SK-N-SH (cell line): ENCODE measurements at regions not wholly inside any gene's neighbourhood (a gene's known extent, or its start where the extent isn't known, plus 50 kb on each side); places are given as distances from the start of the nearest gene placed in this dataset.

Experiments
- CTCF ChIA-PET: fragments of 300-600, 350-600 bp; formaldehyde crosslinking; extraction: SDS; loops from one replicate; lab custom pipeline; 2021; lab: Yijun Ruan, JAX
- POLR2A ChIA-PET: fragments of 350-600 bp; sonication (Branson Sonifier 250); formaldehyde crosslinking; extraction: SDS; loops from one replicate; lab custom pipeline; 2020; ENCODE audit warnings: antibody characterized with exemption, inconsistent platforms; lab: Yijun Ruan, JAX
- DNase-seq: peaks from one replicate; pipeline ENCODE4 v3.0.0; 2012
- H2AFZ ChIP-seq: fragments of 200-600 bp; sonication (generic); 2 replicates; pipeline ENCODE4 v1.8.1; 2016; ENCODE audit warnings: antibody characterized with exemption, mild to moderate bottlenecking, low read depth
- H3F3A ChIP-seq: fragments of 200-600 bp; sonication (generic); replicated peaks from 2 replicates; pipeline ENCODE3; 2016; ENCODE audit warnings: antibody characterized with exemption, mild to moderate bottlenecking; ENCODE audit not compliant: insufficient read depth
- H3K27ac ChIP-seq, 2 experiments: fragments of 200-500 bp in 1 of 2; fragments of 200-600 bp in 1 of 2; sonication (Bioruptor generic) in 1 of 2; sonication (generic), shearing (Covaris generic) in 1 of 2; 2 replicates each; pipeline versions ENCODE4 v1.5.1 to v1.6.1; 2014 to 2016; ENCODE audit warnings: low read depth in 2 of 2, inconsistent platforms in 1 of 2, low read length in 1 of 2, mild to moderate bottlenecking in 1 of 2, mixed read lengths in 1 of 2
- H3K27me3 ChIP-seq: fragments of 200-600 bp; sonication (generic), shearing (Covaris generic); 2 replicates; pipeline ENCODE4 v1.6.1; 2016; ENCODE audit warnings: mixed run types; ENCODE audit not compliant: insufficient read depth
- H3K36me3 ChIP-seq, 2 experiments: fragments of 200-500 bp in 1 of 2; fragments of 200-600 bp in 1 of 2; sonication (Bioruptor generic) in 1 of 2; sonication (generic) in 1 of 2; replicated peaks in 1 of 2; 2 replicates each; pipeline versions ENCODE3 to v1.5.1; 2014 to 2016; ENCODE audit warnings: low read length in 1 of 2, mild to moderate bottlenecking in 1 of 2; ENCODE audit not compliant: insufficient read depth in 2 of 2, control insufficient read depth in 1 of 2
- H3K4me1 ChIP-seq, 2 experiments: fragments of 200-500 bp in 1 of 2; fragments of 200-600 bp in 1 of 2; sonication (Bioruptor generic) in 1 of 2; sonication (generic), shearing (Covaris generic) in 1 of 2; 2 replicates each; pipeline versions ENCODE4 v1.5.1 to v1.6.1; 2014 to 2016; ENCODE audit warnings: low read depth in 1 of 2, low read length in 1 of 2, mixed run types in 1 of 2; ENCODE audit not compliant: insufficient read depth in 2 of 2, control insufficient read depth in 1 of 2
- H3K4me2 ChIP-seq: fragments of 200-600 bp; sonication (generic), shearing (Covaris generic); 2 replicates; pipeline ENCODE4 v1.6.1; 2017; ENCODE audit warnings: mixed run types
- H3K4me3 ChIP-seq, 2 experiments: fragments of 200-500 bp in 1 of 2; fragments of 200-600 bp in 1 of 2; sonication (Bioruptor generic) in 1 of 2; sonication (generic), shearing (Covaris generic) in 1 of 2; 2 replicates each; pipeline versions ENCODE4 v1.5.1 to v1.8.1; 2014 to 2016; ENCODE audit warnings: low read depth in 2 of 2, inconsistent platforms in 1 of 2, low read length in 1 of 2, mild to moderate bottlenecking in 1 of 2, mixed read lengths in 1 of 2, moderate library complexity in 1 of 2
- H3K79me2 ChIP-seq: fragments of 200-600 bp; sonication (generic); 2 replicates; pipeline ENCODE4 v1.8.1; 2017; ENCODE audit warnings: mild to moderate bottlenecking; ENCODE audit not compliant: insufficient read depth
- H3K9ac ChIP-seq: fragments of 200-600 bp; sonication (generic); 2 replicates; pipeline ENCODE4 v1.6.1; 2017; ENCODE audit warnings: mixed run types
- H3K9me2 ChIP-seq: fragments of 200-600 bp; sonication (generic); 2 replicates; pipeline ENCODE4 v1.6.1; 2017; ENCODE audit warnings: mixed run types
- H3K9me3 ChIP-seq: fragments of 200-600 bp; sonication (generic); 2 replicates; pipeline ENCODE4 v1.6.1; 2017; ENCODE audit warnings: mixed run types, mild to moderate bottlenecking, moderate library complexity
- H4K20me1 ChIP-seq: fragments of 200-600 bp; sonication (generic); 2 replicates; pipeline ENCODE4 v1.6.1; 2017; ENCODE audit warnings: mild to moderate bottlenecking, mixed run types; ENCODE audit not compliant: insufficient read depth
- CHD2 ChIP-seq: fragments of 150-350 bp; IDR thresholded peaks from 2 replicates; pipeline ENCODE4 v1.6.1; 2018; ENCODE audit warnings: low read length; ENCODE audit not compliant: partially characterized antibody
- CTCF ChIP-seq: fragments of 200-600 bp; sonication (generic); IDR thresholded peaks from 2 replicates; pipeline ENCODE4 v1.6.1; 2017; ENCODE audit warnings: antibody characterized with exemption, mild to moderate bottlenecking, moderate library complexity
- ELF1 ChIP-seq: IDR thresholded peaks from 2 replicates; pipeline ENCODE4 v1.4.0; 2012
- EP300 ChIP-seq, 2 experiments: IDR thresholded peaks; 2 replicates each; pipeline versions ENCODE4 v1.4.0 to v1.6.1; 2012; ENCODE audit warnings: borderline replicate concordance in 1 of 2, low read depth in 1 of 2, low read length in 1 of 2
- FOXJ3 ChIP-seq: sonication (generic); formaldehyde crosslinking; IDR thresholded peaks from 2 replicates; pipeline ENCODE4 v1.5.1; 2020; ENCODE audit warnings: mild to moderate bottlenecking, missing genetic modification reagents
- FOXM1 ChIP-seq: IDR thresholded peaks from 2 replicates; pipeline ENCODE4 v1.4.0; 2012; ENCODE audit warnings: low read depth, mild to moderate bottlenecking
- GATA2 ChIP-seq: sonication (generic); formaldehyde crosslinking; IDR thresholded peaks from 2 replicates; pipeline ENCODE4 v1.5.0; 2020; ENCODE audit warnings: mild to moderate bottlenecking, missing genetic modification reagents
- IRF3 ChIP-seq: fragments of 150-350 bp; IDR thresholded peaks from 2 replicates; pipeline ENCODE4 v1.6.1; 2016; ENCODE audit warnings: mild to moderate bottlenecking, low read depth, low read length
- MEF2A ChIP-seq: IDR thresholded peaks from 2 replicates; pipeline ENCODE4 v1.4.0; 2012; ENCODE audit warnings: low read depth, borderline replicate concordance
- NFIC ChIP-seq: IDR thresholded peaks from 2 replicates; pipeline ENCODE4 v1.4.0; 2012; ENCODE audit warnings: borderline replicate concordance
- NRF1 ChIP-seq: IDR thresholded peaks from 2 replicates; pipeline ENCODE4 v1.6.1; 2012; ENCODE audit warnings: low read depth, mild to moderate bottlenecking, low read length
- RAD21 ChIP-seq: IDR thresholded peaks from 2 replicates; pipeline ENCODE4 v1.6.1; 2012; ENCODE audit warnings: mild to moderate bottlenecking, low read length
- RCOR1 ChIP-seq: fragments of 150-350 bp; IDR thresholded peaks from 2 replicates; pipeline ENCODE4 v1.6.1; 2017; ENCODE audit warnings: antibody characterized with exemption, low read length
- SMC3 ChIP-seq: IDR thresholded peaks from 2 replicates; pipeline ENCODE4 v1.6.1; 2012; ENCODE audit warnings: low read depth, low read length, improper control_type of control experiment
- TCF12 ChIP-seq: IDR thresholded peaks from 2 replicates; pipeline ENCODE4 v1.4.0; 2012
- USF2 ChIP-seq: fragments of 150-350 bp; IDR thresholded peaks from 2 replicates; pipeline ENCODE4 v1.6.1; 2017; ENCODE audit warnings: antibody characterized with exemption, low read length, low read depth, borderline replicate concordance
- YY1 ChIP-seq: IDR thresholded peaks from 2 replicates; pipeline ENCODE4 v1.4.0; 2012; ENCODE audit warnings: low read depth, mild to moderate bottlenecking
- ZBTB33 ChIP-seq: IDR thresholded peaks from 2 replicates; pipeline ENCODE4 v1.4.0; 2012; ENCODE audit warnings: low read depth, borderline replicate concordance
- WGBS: methylation state at CpG from one replicate; pipeline ENCODE4 v1.1.6; 2017; ENCODE audit warnings: low lambda C conversion rate; 5-methylcytosine and 5-hydroxymethylcytosine counted together

GRCh38 chr9:109582386-109582785 is 84.3 kb upstream of the PTPN3 start:
- CTCF ChIA-PET, result no interaction called here
- peaks cover 4% of the 10 kb centered on the region for H3F3A ChIP-seq
- DNase-seq, result no peak

GRCh38 chr9:109584205-109584604 is 86.1 kb upstream of the PTPN3 start:
- CTCF ChIA-PET, result interaction anchor here (2.3 kb wide), 1 partner anchor 10 kb away, joined by 7 read pairs; no protein-coding TSS in a partner anchor
- Histone ChIP-seq H3K4me1 (no peaks in the 10 kb centered on the region), H3K9me3 (no peaks in the 10 kb centered on the region), H3K9me2 (no peaks in the 10 kb centered on the region), H3K4me3 (no peak overlapping the region), H3K27ac (no peak overlapping the region), H3K79me2 (no peaks in the 10 kb centered on the region), H3K36me3 (no peaks in the 10 kb centered on the region), H2AFZ (no peak overlapping the region), H3K4me2 (no peak overlapping the region), H3F3A (no peaks in the 10 kb centered on the region), H3K27me3 (no peaks in the 10 kb centered on the region; the same call in 1 of the 2 replicates), H3K9ac (no peak overlapping the region), H4K20me1 (no peaks in the 10 kb centered on the region)
- POLR2A ChIA-PET, result no interaction called here
- 28% methylated on average over 4 of the region's 4 CpGs for WGBS
- no peak for TF ChIP-seq CHD2
- TF ChIP-seq USF2, result no peak
- no peak for TF ChIP-seq TCF12
- peak; percentile 22; the same call in 1 of the 2 replicates for TF ChIP-seq CTCF
- no peak for TF ChIP-seq SMC3
- DNase-seq, result no peak

More at GRCh38 chr9:109582386-109582785, 84.3 kb upstream of the PTPN3 start:
- H3K27me3 ChIP-seq, result no peaks in the 10 kb centered on the region; the same call in 1 of the 2 replicates
- no peaks in the 10 kb centered on the region for H3K36me3 ChIP-seq
- no peaks in the 10 kb centered on the region for H3K9me2 ChIP-seq
- no peak overlapping the region for H3K4me2 ChIP-seq
- POLR2A ChIA-PET, result no interaction called here
- no peak overlapping the region for H3K4me3 ChIP-seq
- H3K9ac ChIP-seq, result no peak overlapping the region
- H4K20me1 ChIP-seq, result no peaks in the 10 kb centered on the region
- H3K4me1 ChIP-seq, result no peaks in the 10 kb centered on the region
- H2AFZ ChIP-seq, result no peak overlapping the region
- no peaks in the 10 kb centered on the region for H3K9me3 ChIP-seq
- H3K79me2 ChIP-seq, result no peaks in the 10 kb centered on the region
- TF ChIP-seq ELF1 (no peak), NRF1 (no peak)
- H3K27ac ChIP-seq, result no peak overlapping the region

- Histone ChIP-seq H3K4me3 (no peak overlapping the region), H3K4me2 (no peak overlapping the region), H3K79me2 (no peaks in the 10 kb centered on the region), H4K20me1 (no peaks in the 10 kb centered on the region), H3K27me3 (no peaks in the 10 kb centered on the region; the same call in 1 of the 2 replicates), H3K9ac (no peak overlapping the region), H3K9me3 (peaks cover 4% of the 10 kb centered on the region; the same call in 1 of the 2 replicates), H3K4me1 (no peaks in the 10 kb centered on the region), H3F3A (peaks cover 5% of the 10 kb centered on the region), H3K36me3 (no peaks in the 10 kb centered on the region), H3K9me2 (no peaks in the 10 kb centered on the region), H2AFZ (no peak overlapping the region), H3K27ac (no peak overlapping the region)
- no peak for DNase-seq
- ChIA-PET CTCF (interaction anchor here (1.5 to 2.3 kb wide), 2 partner anchors 11 to 12 kb away, joined by 4 to 7 read pairs; no protein-coding TSS in a partner anchor), POLR2A (no interaction called here)
- WGBS, result 22% methylated on average over 7 of the region's 7 CpGs
- TF ChIP-seq IRF3 (no peak), RAD21 (no peak), ZBTB33 (no peak), YY1 (no peak), NFIC (no peak), MEF2A (no peak), FOXM1 (no peak), CHD2 (no peak), FOXJ3 (no peak), EP300 (IDR thresholded peaks at IDR 0.05; ENCODE audit: borderline replicate concordance in 1 of 2, low read depth in 1 of 2, low read length in 1 of 2) (no peak), RCOR1 (no peak), TCF12 (no peak), GATA2 (CRISPR knock-in tag) (no peak)
These were observed 87.7 kb upstream of the PTPN3 start for GRCh38 chr9:109585796-109586195.
